Stomach smooth muscle (tissue), 2 donors: ENCODE measurements at regions not wholly inside any gene's neighbourhood (a gene's known extent, or its start where the extent isn't known, plus 50 kb on each side); places are given as distances from the start of the nearest gene placed in this dataset.

Source experiments
- H3K27ac ChIP-seq: one replicate; pipeline ENCODE4 v1.7.0; 2013; ENCODE audit warnings: mild to moderate bottlenecking, low read length, inconsistent platforms
- H3K27me3 ChIP-seq, 2 donors: one replicate each; pipeline ENCODE4 v1.7.0; 2013; ENCODE audit warnings: low read length in 2 of 2; ENCODE audit not compliant: insufficient read depth in 2 of 2, control insufficient read depth in 1 of 2
- H3K36me3 ChIP-seq, 2 donors: one replicate each; pipeline ENCODE4 v1.7.0; 2013; ENCODE audit warnings: low read length in 2 of 2; ENCODE audit not compliant: control insufficient read depth in 2 of 2, insufficient read depth in 2 of 2
- H3K4me1 ChIP-seq: one replicate; pipeline ENCODE4 v1.7.0; 2013; ENCODE audit warnings: low read length; ENCODE audit not compliant: control insufficient read depth, insufficient read depth
- H3K4me3 ChIP-seq, 2 donors: one replicate each; pipeline ENCODE4 v1.7.0; 2013; ENCODE audit warnings: low read length in 2 of 2
- H3K9ac ChIP-seq, 2 donors: one replicate each; pipeline ENCODE4 v1.7.0; 2013; ENCODE audit warnings: low read length in 2 of 2, mild to moderate bottlenecking in 1 of 2
- H3K9me3 ChIP-seq, 2 donors: one replicate each; pipeline ENCODE4 v1.7.0; 2013; ENCODE audit warnings: low read length in 2 of 2; ENCODE audit not compliant: control insufficient read depth in 2 of 2
- donor health status: healthy.
- donor health status: Pancreatic carcinoma.

GRCh38 chr11:15913261-15913660 lies 443.1 kb downstream of the SOX6 start:
- Histone ChIP-seq H3K9me3 (no peaks in the 10 kb centered on the region), H3K27ac (no peak overlapping the region), H3K9ac (no peak overlapping the region)

More at GRCh38 chr11:15913261-15913660, 443.1 kb downstream of the SOX6 start:
- Histone ChIP-seq H3K27me3 (no peaks in the 10 kb centered on the region), H3K4me3 (no peak overlapping the region), H3K36me3 (no peaks in the 10 kb centered on the region), H3K4me1 (peaks cover 12% of the 10 kb centered on the region)
